Prostate gland (tissue), 2 donors: ENCODE measurements at regions not wholly inside any gene's neighbourhood (a gene's known extent, or its start where the extent isn't known, plus 50 kb on each side); places are given as distances from the start of the nearest gene placed in this dataset.

ENCODE experiments used
- CTCF ChIP-seq, 4 experiments: fragments of 200-600 bp in 2 of 4; fragments of 450-650 bp in 2 of 4; sonication (generic) in 2 of 4; IDR thresholded peaks; 1 replicate in 3 of 4; 2 replicates in 1 of 4; pipeline ENCODE4 v1.5.1; 2016 to 2019; ENCODE audit warnings: antibody characterized with exemption in 4 of 4, mild to moderate bottlenecking in 2 of 4, moderate library complexity in 2 of 4
- POLR2A ChIP-seq: fragments of 450-650 bp; IDR thresholded peaks from one replicate; pipeline ENCODE4 v1.6.1; 2016; ENCODE audit warnings: antibody characterized with exemption, mild to moderate bottlenecking

GRCh38 chr2:156005531-156005930, 327.0 kb downstream of the NR4A2 start:
- TF ChIP-seq CTCF (IDR thresholded peaks at IDR 0.05) (no peak), POLR2A (no peak)
